AG04450 (cell line): ENCODE measurements at regions not wholly inside any gene's neighbourhood (a gene's known extent, or its start where the extent isn't known, plus 50 kb on each side); places are given as distances from the start of the nearest gene placed in this dataset.

ENCODE experiments used
- CTCF ChIA-PET: fragments of 300-600, 350-600 bp; formaldehyde crosslinking; extraction: SDS; loops from one replicate; lab custom pipeline; 2022; ENCODE audit warnings: antibody characterized with exemption, inconsistent platforms; lab: Charles Lee
- POLR2A ChIA-PET: fragments of 350-600 bp; formaldehyde crosslinking; extraction: SDS; loops from one replicate; lab custom pipeline; 2021; ENCODE audit warnings: antibody characterized with exemption, inconsistent platforms; lab: Yijun Ruan, JAX
- DNase-seq: peaks from one replicate; pipeline ENCODE4 v3.0.0-alpha.2; 2011; ENCODE audit warnings: low read depth, low spot score
- H3K27ac ChIP-seq: one replicate; pipeline ENCODE4 v1.5.1; 2012; ENCODE audit warnings: low read depth, low read length, control low read depth
- H3K27me3 ChIP-seq: one replicate; pipeline ENCODE4 v1.6.0; 2012; ENCODE audit warnings: low read length; ENCODE audit not compliant: control insufficient read depth, insufficient read depth
- H3K4me3 ChIP-seq: 2 replicates; pipeline ENCODE4 v1.5.1; 2011; ENCODE audit warnings: mild to moderate bottlenecking, low read depth, low read length, control low read depth
- H3K9me3 ChIP-seq: 2 replicates; pipeline ENCODE4 v1.5.1; 2012; ENCODE audit warnings: low read length; ENCODE audit not compliant: control insufficient read depth, insufficient read depth
- TF ChIP-seq, protein P1 (sequence below): IDR thresholded peaks from 2 replicates; pipeline ENCODE4 v1.5.1; 2011; ENCODE audit warnings: low read depth, low read length, control low read depth, inconsistent platforms

DNA sequence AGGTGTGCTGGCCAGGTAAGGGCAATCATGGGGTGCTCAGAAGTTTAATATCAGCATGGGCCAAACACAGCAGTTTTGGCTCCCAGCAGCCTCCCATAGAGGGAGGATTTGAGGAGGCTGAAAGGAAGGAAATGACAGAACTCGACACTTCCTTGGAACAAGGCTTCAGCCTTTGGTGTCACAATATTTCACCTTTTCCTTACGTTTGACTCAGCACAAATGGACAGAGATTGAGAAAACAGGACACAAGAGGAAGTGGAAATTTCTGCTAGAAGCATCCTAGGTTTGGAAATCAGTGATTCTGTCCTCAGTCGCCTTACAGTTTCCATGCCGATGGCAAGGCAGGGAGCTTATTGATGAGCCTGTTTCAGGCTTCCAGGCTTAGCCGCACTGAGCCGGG lies 181.4 kb downstream of the MAF start:
- Histone ChIP-seq H3K27ac (no peak overlapping the region), H3K27me3 (no peaks in the 10 kb centered on the region), H3K9me3 (peaks cover 41% of the 10 kb centered on the region), H3K4me3 (no peak overlapping the region)
- no peak for DNase-seq
- CTCF ChIA-PET, result no interaction called here
- TF ChIP-seq, protein P1, sequence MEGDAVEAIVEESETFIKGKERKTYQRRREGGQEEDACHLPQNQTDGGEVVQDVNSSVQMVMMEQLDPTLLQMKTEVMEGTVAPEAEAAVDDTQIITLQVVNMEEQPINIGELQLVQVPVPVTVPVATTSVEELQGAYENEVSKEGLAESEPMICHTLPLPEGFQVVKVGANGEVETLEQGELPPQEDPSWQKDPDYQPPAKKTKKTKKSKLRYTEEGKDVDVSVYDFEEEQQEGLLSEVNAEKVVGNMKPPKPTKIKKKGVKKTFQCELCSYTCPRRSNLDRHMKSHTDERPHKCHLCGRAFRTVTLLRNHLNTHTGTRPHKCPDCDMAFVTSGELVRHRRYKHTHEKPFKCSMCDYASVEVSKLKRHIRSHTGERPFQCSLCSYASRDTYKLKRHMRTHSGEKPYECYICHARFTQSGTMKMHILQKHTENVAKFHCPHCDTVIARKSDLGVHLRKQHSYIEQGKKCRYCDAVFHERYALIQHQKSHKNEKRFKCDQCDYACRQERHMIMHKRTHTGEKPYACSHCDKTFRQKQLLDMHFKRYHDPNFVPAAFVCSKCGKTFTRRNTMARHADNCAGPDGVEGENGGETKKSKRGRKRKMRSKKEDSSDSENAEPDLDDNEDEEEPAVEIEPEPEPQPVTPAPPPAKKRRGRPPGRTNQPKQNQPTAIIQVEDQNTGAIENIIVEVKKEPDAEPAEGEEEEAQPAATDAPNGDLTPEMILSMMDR, result no peak
- POLR2A ChIA-PET, result no interaction called here

DNA sequence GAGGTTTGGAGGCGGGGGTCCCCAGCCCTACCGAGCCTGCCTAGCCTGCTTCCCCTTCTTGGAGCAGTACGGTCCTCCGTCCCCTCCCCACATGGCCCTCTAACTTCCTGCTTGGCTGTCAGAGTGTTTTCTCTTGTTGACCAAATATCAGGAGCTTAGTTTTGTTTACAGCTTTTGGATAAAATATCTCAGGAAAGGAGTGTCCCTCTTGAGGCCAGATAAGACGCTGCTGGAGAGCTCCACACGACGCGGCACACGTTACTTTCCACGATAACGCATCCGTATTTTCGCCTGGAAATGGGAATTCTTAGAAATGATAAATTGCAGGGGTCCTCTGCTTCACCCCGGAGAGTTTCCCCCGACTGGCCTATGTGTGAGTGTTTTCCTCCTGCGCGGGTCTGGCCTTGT lies 182.9 kb downstream of the MAF start:
- Histone ChIP-seq H3K27ac (no peak overlapping the region), H3K9me3 (peaks cover 41% of the 10 kb centered on the region), H3K27me3 (no peaks in the 10 kb centered on the region), H3K4me3 (no peak overlapping the region)
- ChIA-PET CTCF (no interaction called here), POLR2A (no interaction called here)
- no peak for DNase-seq
- TF ChIP-seq, protein P1, result no peak

DNA sequence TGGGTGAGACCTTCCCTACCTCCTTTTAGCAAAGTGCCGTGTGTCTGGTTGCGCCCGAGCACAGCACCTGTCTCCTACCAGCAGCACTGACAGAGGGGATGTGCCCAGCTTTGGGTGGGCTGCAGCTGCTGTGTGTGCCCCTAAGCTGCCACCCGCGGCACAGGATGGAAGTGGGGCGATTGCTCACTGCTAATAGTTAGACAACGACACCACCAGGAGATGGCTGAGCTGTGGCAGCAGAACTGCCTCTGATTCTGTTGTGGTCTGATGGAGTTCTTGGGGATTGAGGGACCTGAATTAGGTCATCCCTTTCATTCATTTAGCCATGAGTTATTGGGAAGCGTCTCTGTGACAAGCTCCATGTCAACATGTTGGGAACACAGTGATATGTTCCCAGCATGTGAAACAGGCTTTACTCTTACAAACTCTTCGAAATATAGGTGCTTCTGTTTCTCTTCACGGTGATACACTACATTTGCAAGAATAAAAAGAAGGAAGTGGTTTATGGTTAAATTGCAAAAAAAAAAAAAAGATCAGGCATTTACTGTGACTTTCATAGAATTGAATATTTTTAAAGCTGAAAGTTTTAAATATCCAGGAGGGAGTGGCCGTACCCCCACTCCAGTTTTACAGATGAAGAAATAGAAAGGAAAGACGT lies 184.4 kb downstream of the MAF start:
- H3K27ac ChIP-seq, result no peak overlapping the region
- H3K9me3 ChIP-seq, result peaks cover 44% of the 10 kb centered on the region
- DNase-seq, result no peak
- no peak overlapping the region for H3K4me3 ChIP-seq
- no peaks in the 10 kb centered on the region for H3K27me3 ChIP-seq
- TF ChIP-seq, protein P1, result no peak
- POLR2A ChIA-PET, result interaction anchor here (0.6 kb wide), 2 partner anchors 12 to 1050 kb away, joined by 3 to 10 read pairs; no protein-coding TSS in a partner anchor
- CTCF ChIA-PET, result no interaction called here

DNA sequence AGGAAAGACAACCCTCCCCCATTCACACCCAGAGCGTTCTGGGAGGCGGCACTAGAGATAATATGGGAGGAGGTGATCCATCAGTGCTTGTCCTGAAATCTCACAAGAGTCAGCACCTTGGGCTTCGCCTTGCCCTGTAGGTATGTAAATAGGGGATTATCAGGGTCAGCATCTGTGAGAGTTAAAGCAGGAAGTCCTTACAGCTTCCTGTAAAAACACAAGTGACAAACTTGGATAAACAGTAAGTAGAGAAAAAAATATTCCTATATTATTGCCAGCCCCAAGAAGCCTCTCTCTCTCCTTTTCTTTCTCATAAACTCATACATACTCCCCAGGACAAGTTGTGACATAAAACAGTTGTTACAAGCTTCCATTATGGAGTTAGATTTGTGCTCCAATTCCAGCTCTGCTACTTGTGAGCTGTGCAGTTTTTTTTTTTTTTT lies 187.7 kb downstream of the MAF start:
- POLR2A ChIA-PET, result no interaction called here

DNA sequence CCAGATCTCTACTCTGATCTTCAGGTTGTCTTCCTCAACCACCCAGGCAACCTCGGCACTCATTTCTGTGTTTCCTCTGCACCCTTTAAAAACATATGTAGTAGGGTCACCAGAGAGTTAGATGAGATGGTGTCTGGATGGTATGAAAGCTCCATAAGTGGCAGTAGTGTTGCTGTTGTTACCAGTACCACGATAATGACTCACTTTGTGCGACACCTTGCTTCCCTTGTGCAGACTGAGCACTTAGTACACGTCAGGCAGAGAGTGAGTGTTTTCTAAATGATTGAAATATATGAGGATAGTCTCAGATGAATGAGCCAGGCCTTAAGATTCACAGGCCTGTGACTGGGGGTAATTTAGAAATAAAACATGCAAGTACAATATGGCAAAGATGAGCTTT lies 188.7 kb downstream of the MAF start:
- ChIA-PET CTCF (no interaction called here), POLR2A (no interaction called here)
- TF ChIP-seq, protein P1, result no peak

More for the DNA sequence above, 187.7 kb downstream of the MAF start:
- no peak for DNase-seq
- TF ChIP-seq, protein P1, result no peak
- CTCF ChIA-PET, result no interaction called here
- peaks cover 31% of the 10 kb centered on the region for H3K9me3 ChIP-seq
- no peak overlapping the region for H3K4me3 ChIP-seq
- H3K27me3 ChIP-seq, result no peaks in the 10 kb centered on the region
- no peak overlapping the region for H3K27ac ChIP-seq

More for the DNA sequence above, 188.7 kb downstream of the MAF start:
- H3K4me3 ChIP-seq, result no peak overlapping the region
- H3K27ac ChIP-seq, result no peak overlapping the region
- no peaks in the 10 kb centered on the region for H3K27me3 ChIP-seq
- no peak for DNase-seq
- peaks cover 31% of the 10 kb centered on the region for H3K9me3 ChIP-seq
